NCI-H82 treated with DMSO at 0.1 percent for 48 hours (cell line): ENCODE measurements at regions not wholly inside any gene's neighbourhood (a gene's known extent, or its start where the extent isn't known, plus 50 kb on each side); places are given as distances from the start of the nearest gene placed in this dataset.
"Not testable (repeated sequence)": the region's sequence is repeated elsewhere in the genome, so short reads cannot be mapped to it uniquely, and the experiment has no call there.

Source experiments
- DNase-seq: peaks from one replicate; lab custom pipeline; 2025; ENCODE audit not compliant: unreplicated experiment; lab: John Stamatoyannopoulos, UW

GRCh38 chr5:21341948-21342261, 1353.9 kb upstream of the CDH18 start:
- not testable (repeated sequence) for DNase-seq

- DNase-seq, result not testable (repeated sequence)
Observed at GRCh38 chr5:21341203-21341947, 1353.4 kb upstream of the CDH18 start.

- DNase-seq, result not testable (repeated sequence)
Observed at GRCh38 chr5:21340233-21340632, 1352.2 kb upstream of the CDH18 start.

DNA sequence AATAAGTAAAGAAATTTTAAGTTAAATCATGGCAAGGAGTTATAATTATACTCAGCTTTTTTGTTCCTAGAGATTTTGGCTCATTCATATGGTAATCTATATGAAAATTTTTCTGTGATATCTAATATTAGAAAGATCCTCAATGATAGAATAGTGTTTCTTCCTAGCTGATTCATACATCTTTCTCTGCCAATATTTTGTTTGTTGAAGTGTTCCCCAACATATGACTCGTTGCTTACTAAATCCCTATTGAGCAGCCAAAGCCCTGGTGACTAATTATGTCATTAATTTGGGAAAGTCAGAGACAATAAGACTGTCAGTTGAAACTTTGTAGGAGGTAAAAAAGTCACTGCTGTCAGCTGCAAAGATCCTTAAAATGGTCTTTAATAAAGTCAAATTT, 1348.5 kb upstream of the CDH18 start:
- DNase-seq, result not testable (repeated sequence)

DNA sequence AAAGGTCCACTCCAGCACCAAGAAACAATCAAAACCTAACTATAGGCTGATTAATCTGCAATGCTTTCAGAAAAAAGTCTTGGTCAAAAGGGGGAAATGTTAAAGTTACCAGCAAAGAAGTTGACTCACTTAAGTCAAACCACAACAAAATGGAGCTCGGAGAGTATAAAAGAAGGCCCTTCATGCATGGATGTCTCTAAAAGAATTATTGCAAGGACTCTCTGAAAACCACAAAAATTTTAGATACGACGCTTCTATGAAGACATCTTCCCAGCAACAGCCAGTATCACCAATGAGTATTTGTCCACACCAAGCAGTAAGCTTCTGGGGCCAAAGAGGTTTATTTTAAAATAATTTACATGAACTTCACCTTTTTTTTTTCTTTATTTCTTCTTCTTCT, 1327.4 kb upstream of the CDH18 start:
- DNase-seq, result not testable (repeated sequence)

DNA sequence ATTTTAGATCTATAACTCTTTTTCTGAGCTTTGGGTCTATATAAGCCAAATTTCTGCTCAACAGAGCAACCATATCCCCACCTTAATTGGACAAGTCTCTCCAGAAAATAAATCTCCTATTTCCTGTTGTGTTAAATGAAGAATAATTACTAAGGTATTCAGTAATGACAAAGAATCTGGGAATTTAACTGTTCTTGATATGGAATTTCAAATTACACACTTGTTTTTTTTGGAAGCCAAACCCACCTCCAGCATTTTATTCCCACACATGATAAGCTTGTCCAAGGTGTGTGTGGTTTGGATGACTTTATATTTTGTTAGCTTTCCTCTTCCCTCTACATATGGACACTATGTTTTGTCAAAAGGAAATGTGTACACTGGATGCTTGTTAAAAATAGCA, 1313.2 kb upstream of the CDH18 start:
- DNase-seq, result not testable (repeated sequence)

DNA sequence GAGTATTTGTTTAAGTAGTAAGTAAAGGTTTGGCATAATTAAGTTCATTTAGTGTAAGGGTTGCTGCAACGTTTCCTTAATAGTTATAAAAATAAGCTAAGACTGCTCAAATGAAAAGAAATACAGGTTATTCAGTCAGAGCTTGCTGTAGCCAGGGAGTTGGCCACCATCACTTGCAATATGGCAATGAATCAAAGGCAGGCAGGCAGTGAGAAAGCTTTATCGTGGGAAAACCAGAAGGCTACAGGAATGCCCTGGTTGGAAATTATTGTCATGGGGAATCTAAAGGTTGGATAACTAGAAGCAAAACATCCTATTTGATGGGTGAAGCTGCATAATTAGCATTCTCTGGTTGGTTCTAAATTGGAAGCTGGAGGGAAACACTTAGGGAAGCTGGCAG, 1286.4 kb upstream of the CDH18 start:
- not testable (repeated sequence) for DNase-seq

DNA sequence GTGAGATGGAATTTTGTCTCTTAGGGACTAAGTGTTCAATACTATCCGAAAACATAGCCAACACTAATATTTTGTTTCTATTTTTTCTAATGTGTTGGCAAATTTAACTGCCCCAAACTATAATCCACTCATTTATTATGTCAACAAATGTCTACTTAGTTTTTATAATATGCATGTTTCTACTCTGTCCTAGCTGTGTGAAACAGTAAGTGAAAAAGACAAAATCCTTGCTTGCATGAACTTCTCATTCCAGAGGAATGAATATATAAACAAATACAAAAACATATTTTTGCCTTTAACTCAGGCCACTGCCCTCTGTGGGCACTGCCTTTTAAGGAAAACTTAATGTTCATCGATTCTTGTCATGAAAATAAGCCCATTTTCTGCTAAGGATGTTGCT, 1275.4 kb upstream of the CDH18 start:
- no peak for DNase-seq

GRCh38 chr5:21254161-21254560, 1266.2 kb upstream of the CDH18 start:
- DNase-seq, result peak; percentile 75

DNA sequence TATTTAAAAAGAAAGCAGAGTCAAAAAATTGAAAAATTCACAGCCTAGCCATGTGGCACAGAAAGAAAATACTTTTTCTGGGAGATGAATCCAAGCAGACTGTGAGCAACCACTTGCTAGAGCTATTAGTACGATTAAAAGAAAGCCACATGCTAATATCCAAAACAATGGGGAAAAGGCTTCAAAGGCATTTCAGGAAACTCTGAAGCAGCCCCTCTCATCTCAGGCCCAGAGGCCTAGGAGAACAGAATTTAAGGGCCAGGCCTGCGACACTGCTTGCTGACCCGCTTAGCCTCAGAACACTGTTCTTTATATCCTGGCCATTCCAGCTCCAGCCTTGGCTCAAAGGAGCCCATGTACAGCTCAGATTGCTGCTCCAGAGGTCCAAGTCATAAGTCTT, 1257.0 kb upstream of the CDH18 start:
- no peak for DNase-seq

DNA sequence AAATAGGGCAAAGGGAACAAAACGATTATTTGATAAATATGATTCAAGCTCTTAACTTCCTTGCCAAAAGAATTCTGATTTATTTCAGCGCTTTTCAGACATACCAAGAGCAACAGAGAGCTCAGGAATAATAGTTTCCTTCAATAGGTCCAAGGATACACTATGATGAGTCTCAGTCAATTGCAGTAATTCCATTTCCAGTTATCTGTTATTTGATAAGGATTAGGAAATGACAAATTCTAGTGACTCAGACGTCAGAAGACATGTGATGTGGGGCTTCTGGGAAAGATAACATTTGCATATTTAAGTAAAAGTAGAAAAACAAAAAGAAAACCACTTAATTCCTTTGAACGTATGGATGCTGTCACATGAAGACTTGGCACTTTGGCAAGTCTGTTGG, 1250.8 kb upstream of the CDH18 start:
- DNase-seq, result no peak

GRCh38 chr5:21237461-21237860, 1249.5 kb upstream of the CDH18 start:
- DNase-seq, result no peak

DNA sequence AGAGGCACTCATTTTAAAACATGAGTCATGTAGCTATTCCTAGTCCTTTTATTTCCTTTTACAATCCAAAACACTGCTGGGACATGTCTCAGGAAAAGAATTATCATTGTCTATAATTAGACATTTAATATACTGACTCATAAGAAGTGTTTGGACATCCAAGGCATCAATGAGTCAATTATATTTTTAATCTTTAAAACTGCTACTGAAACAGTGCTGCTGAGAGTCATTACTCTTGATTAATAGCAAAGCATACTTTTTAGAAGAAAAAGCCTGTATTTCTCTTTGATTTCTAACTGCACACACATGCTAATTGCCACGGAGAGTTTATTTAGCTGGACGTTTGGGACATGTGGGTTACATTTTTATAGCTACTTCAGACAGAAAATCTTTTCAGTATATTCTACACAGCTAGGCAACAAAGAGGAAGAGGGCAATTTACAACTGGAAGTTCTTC, 1249.0 kb upstream of the CDH18 start:
- peak; percentile 10 for DNase-seq

- DNase-seq, result no peak
Observed at GRCh38 chr5:21236104-21236503, 1248.1 kb upstream of the CDH18 start.

- DNase-seq, result no peak
Observed at GRCh38 chr5:21225223-21226064, 1237.4 kb upstream of the CDH18 start.

DNA sequence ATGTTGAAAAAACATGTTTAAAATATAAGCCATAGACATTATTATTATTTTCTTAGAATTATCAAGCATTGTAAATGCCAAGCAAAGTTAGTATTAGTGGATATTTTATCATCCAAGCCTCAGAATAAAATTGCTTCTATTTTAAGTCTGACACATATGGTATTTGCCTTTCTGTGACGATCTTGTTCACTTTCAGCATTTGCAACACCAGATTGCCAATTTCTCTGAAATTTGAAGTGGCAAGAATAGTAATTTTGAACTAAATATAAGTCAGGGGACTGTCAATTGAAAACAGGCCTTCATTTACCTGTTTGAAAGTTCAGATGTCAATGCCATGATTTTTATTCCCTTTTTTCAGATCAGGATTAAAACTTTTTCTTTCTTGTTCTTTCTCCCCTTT, 1233.6 kb upstream of the CDH18 start:
- DNase-seq, result no peak

- no peak for DNase-seq
Observed at GRCh38 chr5:21219966-21220365, 1232.0 kb upstream of the CDH18 start.

- no peak for DNase-seq
Observed at GRCh38 chr5:21219251-21219650, 1231.3 kb upstream of the CDH18 start.

DNA sequence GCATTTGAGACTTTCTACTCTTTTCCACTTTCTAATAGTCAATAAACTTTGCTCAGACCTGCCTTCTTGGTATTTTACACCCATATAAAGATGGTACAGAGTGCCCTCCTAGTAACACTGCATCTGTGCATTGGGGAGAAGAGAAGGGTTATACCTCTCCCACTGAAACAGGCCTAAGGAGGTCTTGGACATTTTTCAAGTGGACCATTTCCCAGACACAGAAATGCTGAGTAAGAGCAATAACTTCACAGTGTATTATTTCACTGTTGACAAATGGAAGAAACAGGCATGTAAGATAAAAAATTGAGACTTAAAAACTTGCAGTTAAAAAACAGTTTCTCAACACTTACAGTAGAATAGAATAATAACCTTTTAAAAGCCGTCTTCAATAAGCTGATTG, 1224.0 kb upstream of the CDH18 start:
- DNase-seq, result no peak

GRCh38 chr5:21209409-21209808, 1221.4 kb upstream of the CDH18 start:
- DNase-seq, result no peak

DNA sequence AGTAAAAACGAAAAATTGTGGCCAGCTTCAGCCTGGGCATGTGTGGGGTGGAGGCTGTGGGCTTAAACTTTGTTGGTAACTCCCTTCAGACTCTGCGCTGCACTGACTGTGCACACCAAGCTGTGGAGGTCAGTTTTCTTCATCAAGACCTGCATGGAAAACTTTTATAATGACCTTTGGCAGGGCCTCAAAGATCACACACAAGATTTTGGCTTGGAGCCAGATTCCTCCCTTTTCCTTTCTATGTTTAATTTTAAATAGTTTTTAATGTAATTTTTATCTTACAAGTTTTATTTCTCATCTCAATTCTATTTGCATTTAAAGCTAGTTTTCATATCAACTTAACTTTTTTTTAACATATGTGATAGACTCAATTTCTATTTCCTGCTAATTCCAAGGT, 1211.1 kb upstream of the CDH18 start:
- DNase-seq, result no peak

- DNase-seq, result no peak
Observed at GRCh38 chr5:21195145-21195544, 1207.1 kb upstream of the CDH18 start.
